Breast epithelium (tissue), 4 donors: ENCODE measurements at regions not wholly inside any gene's neighbourhood (a gene's known extent, or its start where the extent isn't known, plus 50 kb on each side); places are given as distances from the start of the nearest gene placed in this dataset.

Experiments used
- DNase-seq, 2 donors: peaks; one replicate each; pipeline ENCODE4 v3.0.0-alpha.2; 2019; ENCODE audit warnings: low spot score in 2 of 2
- H3K27ac ChIP-seq, 2 donors: fragments of 200-600 bp; sonication (generic) in 1 of 2; one replicate each; pipeline ENCODE4 v1.5.1; 2016 to 2019; ENCODE audit warnings: mild to moderate bottlenecking in 1 of 2
- H3K27me3 ChIP-seq, 2 donors: fragments of 200-600 bp; sonication (generic) in 1 of 2; one replicate each; pipeline versions ENCODE4 v1.5.1 to v1.6.0; 2017 to 2019; ENCODE audit warnings: control low read depth in 1 of 2, mild to moderate bottlenecking in 1 of 2
- H3K36me3 ChIP-seq: fragments of 200-600 bp; one replicate; pipeline ENCODE4 v1.5.1; 2019
- H3K4me1 ChIP-seq, 2 donors: fragments of 200-600 bp; sonication (generic); one replicate each; pipeline ENCODE4 v1.5.1; 2016 to 2019; ENCODE audit warnings: control low read depth in 1 of 2
- H3K4me3 ChIP-seq, 3 donors: fragments of 200-600 bp; sonication (generic); 1 replicate in 2 of 3; 2 replicates in 1 of 3; pipeline ENCODE4 v1.5.1; 2016 to 2019; ENCODE audit warnings: mild to moderate bottlenecking in 3 of 3, moderate library complexity in 2 of 3
- H3K9me3 ChIP-seq, 2 donors: fragments of 200-600 bp; sonication (generic) in 1 of 2; one replicate each; pipeline ENCODE4 v1.5.1; 2016 to 2019; ENCODE audit warnings: control low read depth in 1 of 2
- CTCF ChIP-seq, 3 donors: fragments of 450-650 bp; IDR thresholded peaks; one replicate each; pipeline ENCODE4 v1.5.1; 2016 to 2017; ENCODE audit warnings: antibody characterized with exemption in 3 of 3, mild to moderate bottlenecking in 3 of 3, moderate library complexity in 3 of 3
- POLR2A ChIP-seq: fragments of 450-650 bp; IDR thresholded peaks from one replicate; pipeline ENCODE4 v1.6.1; 2016; ENCODE audit warnings: antibody characterized with exemption, mild to moderate bottlenecking, moderate library complexity
- POLR2AphosphoS5 ChIP-seq, 3 donors: sonication (generic); formaldehyde crosslinking; IDR thresholded peaks; one replicate each; pipeline ENCODE4 v1.6.1; 2017; ENCODE audit warnings: antibody characterized with exemption in 3 of 3
- intact Hi-C: fragments of 100-400 bp; cut with DNase I; formaldehyde crosslinking; loops from one replicate; pipeline ENCODE4 v1.15.1; 2023; ENCODE audit warnings: low total_unique reads

GRCh38 chr5:8150791-8151190 is 281.8 kb downstream of the MTRR start:
- no peaks in the 10 kb centered on the region for H3K9me3 ChIP-seq
- H3K4me3 ChIP-seq = no peak overlapping the region
- H3K4me1 ChIP-seq = no peaks in the 10 kb centered on the region
- no peak for DNase-seq
- TF ChIP-seq POLR2AphosphoS5 (IDR thresholded peaks at IDR 0.05) (no peak), CTCF (IDR thresholded peaks at IDR 0.05) (no peak), POLR2A (no peak)
- no peaks in the 10 kb centered on the region for H3K27me3 ChIP-seq
- intact Hi-C loops = no loop called here
- H3K36me3 ChIP-seq = no peaks in the 10 kb centered on the region
- no peak overlapping the region for H3K27ac ChIP-seq

DNA sequence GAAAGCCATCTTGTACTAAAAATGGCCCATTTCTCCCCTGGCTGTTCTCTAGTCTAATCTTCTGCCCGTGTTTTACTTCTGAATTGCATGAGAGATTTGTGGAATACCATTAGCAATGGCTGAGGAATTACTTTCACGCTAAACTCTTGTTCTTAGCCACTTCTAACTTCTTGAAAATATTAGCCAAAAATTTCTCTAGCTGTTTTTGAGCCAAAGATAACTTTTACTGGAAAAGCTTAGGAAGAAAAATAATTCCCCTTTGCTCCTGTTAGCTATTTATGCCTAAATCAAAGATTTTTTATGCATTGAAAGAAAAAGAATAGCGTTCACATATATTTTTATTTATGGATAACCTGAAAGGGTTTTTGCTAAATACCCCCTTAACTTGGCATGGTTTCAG is 287.8 kb downstream of the MTRR start:
- intact Hi-C loops = no loop called here
- no peak overlapping the region for H3K4me3 ChIP-seq
- TF ChIP-seq POLR2A = no peak
- no peak for TF ChIP-seq POLR2AphosphoS5 (IDR thresholded peaks at IDR 0.05)
- TF ChIP-seq CTCF (IDR thresholded peaks at IDR 0.05) = no peak
- H3K36me3 ChIP-seq = no peaks in the 10 kb centered on the region
- H3K9me3 ChIP-seq = no peaks in the 10 kb centered on the region
- no peaks in the 10 kb centered on the region for H3K27me3 ChIP-seq
- no peak for DNase-seq
- no peaks in the 10 kb centered on the region for H3K4me1 ChIP-seq
- no peak overlapping the region for H3K27ac ChIP-seq

DNA sequence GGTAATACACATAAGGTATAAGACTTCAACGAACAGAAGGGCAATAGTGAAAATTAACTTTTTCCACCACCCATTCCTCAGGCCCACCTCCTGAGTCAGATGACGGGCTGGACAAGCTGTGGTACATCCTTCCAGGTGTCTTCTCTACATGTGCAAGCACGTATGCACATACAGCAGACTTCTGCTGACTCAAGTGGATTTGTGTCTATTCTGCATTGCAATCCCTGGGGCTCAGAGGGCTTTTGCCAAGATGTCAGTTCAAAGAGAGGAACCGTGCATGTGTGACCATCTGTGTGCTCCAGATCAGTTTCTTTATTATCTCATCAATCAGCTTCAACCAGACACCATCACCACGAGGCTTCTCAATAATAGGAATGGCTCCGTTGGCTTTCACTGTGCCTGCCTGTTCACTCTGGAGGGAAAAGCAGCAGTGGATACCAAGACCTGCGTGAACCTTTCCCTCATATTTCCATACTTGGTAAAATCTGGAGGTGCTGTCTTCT is 288.4 kb downstream of the MTRR start:
- TF ChIP-seq CTCF (IDR thresholded peaks at IDR 0.05) (no peak), POLR2AphosphoS5 (IDR thresholded peaks at IDR 0.05) (no peak), POLR2A (no peak)
- H3K27me3 ChIP-seq = no peaks in the 10 kb centered on the region
- no peaks in the 10 kb centered on the region for H3K4me1 ChIP-seq
- no peak for DNase-seq
- no peak overlapping the region for H3K27ac ChIP-seq
- no peak overlapping the region for H3K4me3 ChIP-seq
- intact Hi-C loops = no loop called here
- H3K9me3 ChIP-seq = no peaks in the 10 kb centered on the region
- H3K36me3 ChIP-seq = no peaks in the 10 kb centered on the region

DNA sequence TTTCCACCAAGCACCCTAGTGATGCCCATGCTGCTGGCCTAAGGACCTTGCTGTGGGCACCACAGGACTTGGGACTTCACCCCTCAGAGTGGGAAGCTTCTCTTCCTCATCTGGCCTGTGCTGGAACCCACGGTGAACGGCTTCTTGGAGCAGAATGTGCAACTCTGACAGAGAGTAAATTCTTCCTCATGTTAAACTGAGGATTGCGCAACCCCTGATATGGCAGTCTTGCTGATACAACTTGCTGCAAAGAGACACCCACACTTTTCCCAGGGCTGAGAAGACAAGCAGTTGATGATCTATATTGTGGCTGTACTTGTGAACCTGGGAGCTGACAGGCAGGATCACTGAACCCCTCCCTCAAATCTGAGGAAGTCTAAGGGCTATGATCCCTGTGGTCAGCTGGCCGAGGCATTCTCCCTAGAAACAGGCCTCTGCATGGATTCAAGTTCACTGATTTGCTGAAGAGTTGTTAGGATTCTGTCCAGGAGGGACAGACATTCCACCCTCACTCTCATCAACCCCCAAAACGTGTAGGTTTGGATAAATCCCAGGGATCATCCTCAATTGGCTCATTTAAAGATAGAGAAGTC is 307.2 kb downstream of the MTRR start:
- H3K4me3 ChIP-seq = no peak overlapping the region
- intact Hi-C loops = no loop called here

DNA sequence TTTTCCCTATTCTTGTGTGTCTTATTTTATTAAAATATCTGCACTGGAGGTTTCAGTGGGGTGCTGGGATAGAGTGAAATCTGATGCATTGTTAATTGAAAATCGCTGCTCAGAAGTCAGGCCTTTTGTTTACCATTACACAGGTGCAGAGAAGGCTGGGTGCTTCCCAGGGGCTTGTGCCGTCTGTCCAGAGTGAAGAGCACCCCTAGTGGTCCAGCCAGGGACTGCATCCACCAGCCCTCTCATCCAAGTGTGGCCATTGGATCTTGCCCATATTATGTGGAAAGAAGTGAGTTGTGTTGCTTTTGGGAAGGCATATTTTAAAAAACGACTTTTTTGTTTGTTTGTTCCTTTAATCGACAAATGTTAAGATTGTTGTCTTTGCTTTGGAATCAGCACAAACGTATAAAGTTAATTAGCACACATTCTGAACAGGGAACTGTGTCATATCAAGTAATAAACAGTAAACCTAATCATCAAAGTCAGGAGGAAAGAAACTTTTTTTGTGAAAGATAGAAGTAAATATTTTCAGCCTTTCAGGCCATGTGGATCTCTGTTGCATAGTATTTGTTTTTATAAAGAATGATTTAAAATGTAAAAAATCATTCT is 315.6 kb downstream of the MTRR start:
- intact Hi-C loops = no loop called here
- TF ChIP-seq POLR2A = no peak
- TF ChIP-seq POLR2AphosphoS5 (IDR thresholded peaks at IDR 0.05) = no peak
- peak in 1 of 3 donors; percentile 25 for TF ChIP-seq CTCF (IDR thresholded peaks at IDR 0.05)
- no peak overlapping the region for H3K27ac ChIP-seq

More for the DNA sequence above, 307.2 kb downstream of the MTRR start:
- no peaks in the 10 kb centered on the region for H3K36me3 ChIP-seq
- H3K27ac ChIP-seq = peak overlapping the region in 1 of 2 donors; percentile 16
- TF ChIP-seq POLR2A = no peak
- H3K27me3 ChIP-seq = no peaks in the 10 kb centered on the region
- no peaks in the 10 kb centered on the region for H3K9me3 ChIP-seq
- no peaks in the 10 kb centered on the region for H3K4me1 ChIP-seq
- no peak for DNase-seq

More for the DNA sequence above, 315.6 kb downstream of the MTRR start:
- H3K36me3 ChIP-seq = no peaks in the 10 kb centered on the region
- DNase-seq = no peak
- no peaks in the 10 kb centered on the region for H3K9me3 ChIP-seq
- no peaks in the 10 kb centered on the region for H3K27me3 ChIP-seq
- H3K4me3 ChIP-seq = no peak overlapping the region
- no peaks in the 10 kb centered on the region for H3K4me1 ChIP-seq
